Thoracic aorta (tissue), 2 donors: ENCODE measurements at regions not wholly inside any gene's neighbourhood (a gene's known extent, or its start where the extent isn't known, plus 50 kb on each side); places are given as distances from the start of the nearest gene placed in this dataset.

ENCODE experiments used
- ATAC-seq: fragments of 150-250 bp; one replicate; pipeline ENCODE4 v1.8.0; 2017; ENCODE audit warnings: low read depth; ENCODE audit not compliant: insufficient number of reproducible peaks, low FRiP score
- DNase-seq: peaks from one replicate; pipeline ENCODE4 v3.0.0-alpha.2; 2020; ENCODE audit warnings: low spot score
- H3K27ac ChIP-seq, 2 donors: fragments of 200-600 bp; sonication (generic); 1 replicate in 1 of 2; 2 replicates in 1 of 2; pipeline ENCODE4 v1.5.1; 2016; ENCODE audit warnings: mild to moderate bottlenecking in 2 of 2, moderate library complexity in 2 of 2
- H3K27me3 ChIP-seq: fragments of 200-600 bp; sonication (generic); replicated peaks from 2 replicates; pipeline ENCODE4 v1.6.0; 2016; ENCODE audit warnings: mild to moderate bottlenecking; ENCODE audit not compliant: insufficient read depth
- H3K36me3 ChIP-seq: fragments of 200-600 bp; sonication (generic); one replicate; pipeline ENCODE4 v1.5.1; 2016
- H3K4me1 ChIP-seq, 2 donors: fragments of 200-600 bp; sonication (generic); 1 replicate in 1 of 2; 2 replicates in 1 of 2; pipeline versions ENCODE4 v1.5.1 to v1.6.0; 2016; ENCODE audit warnings: low read depth in 2 of 2, mild to moderate bottlenecking in 1 of 2; ENCODE audit not compliant: control insufficient read depth in 1 of 2
- H3K4me3 ChIP-seq: fragments of 200-600 bp; sonication (generic); 2 replicates; pipeline ENCODE4 v1.5.1; 2016; ENCODE audit warnings: mild to moderate bottlenecking
- H3K9me3 ChIP-seq: fragments of 200-600 bp; sonication (generic); 2 replicates; pipeline ENCODE4 v1.5.1; 2016
- CTCF ChIP-seq: fragments of 200-600 bp; sonication (generic); IDR thresholded peaks from one replicate; pipeline ENCODE4 v1.5.1; 2019; ENCODE audit warnings: antibody characterized with exemption

- Histone ChIP-seq H3K9me3 (no peaks in the 10 kb centered on the region), H3K27ac (no peak overlapping the region), H3K4me1 (no peaks in the 10 kb centered on the region), H3K36me3 (no peaks in the 10 kb centered on the region), H3K4me3 (no peak overlapping the region), H3K27me3 (no peaks in the 10 kb centered on the region)
- no peak for TF ChIP-seq CTCF
- ATAC-seq (no peak), DNase-seq (no peak)
Measured at GRCh38 chr19:30783936-30784335, 411.8 kb downstream of the ZNF536 start.

GRCh38 chr19:30783212-30783611 lies 411.0 kb downstream of the ZNF536 start:
- H3K36me3 ChIP-seq: no peaks in the 10 kb centered on the region
- no peaks in the 10 kb centered on the region for H3K4me1 ChIP-seq
- DNase-seq (no peak), ATAC-seq (no peak)
- no peak for TF ChIP-seq CTCF
- no peaks in the 10 kb centered on the region for H3K9me3 ChIP-seq
- H3K27ac ChIP-seq: no peak overlapping the region
- no peaks in the 10 kb centered on the region for H3K27me3 ChIP-seq
- no peak overlapping the region for H3K4me3 ChIP-seq

- no peak for DNase-seq
- TF ChIP-seq CTCF: no peak
- Histone ChIP-seq H3K36me3 (no peaks in the 10 kb centered on the region), H3K27me3 (no peaks in the 10 kb centered on the region), H3K4me3 (no peak overlapping the region), H3K4me1 (no peaks in the 10 kb centered on the region), H3K9me3 (no peaks in the 10 kb centered on the region), H3K27ac (no peak overlapping the region)
- ATAC-seq: no peak
Measured at GRCh38 chr19:30781519-30781918, 409.3 kb downstream of the ZNF536 start.

GRCh38 chr19:30781047-30781446 lies 408.9 kb downstream of the ZNF536 start:
- Histone ChIP-seq H3K27me3 (no peaks in the 10 kb centered on the region), H3K36me3 (no peaks in the 10 kb centered on the region), H3K9me3 (no peaks in the 10 kb centered on the region), H3K4me1 (no peaks in the 10 kb centered on the region), H3K4me3 (no peak overlapping the region), H3K27ac (no peak overlapping the region)
- no peak for TF ChIP-seq CTCF
- ATAC-seq (no peak), DNase-seq (no peak)

GRCh38 chr19:30780456-30780855 lies 408.3 kb downstream of the ZNF536 start:
- Histone ChIP-seq H3K4me3 (no peak overlapping the region), H3K27me3 (no peaks in the 10 kb centered on the region), H3K4me1 (no peaks in the 10 kb centered on the region), H3K36me3 (no peaks in the 10 kb centered on the region), H3K9me3 (no peaks in the 10 kb centered on the region), H3K27ac (no peak overlapping the region)
- ATAC-seq (no peak), DNase-seq (no peak)
- TF ChIP-seq CTCF: no peak
